ENCODE measurements at regions not wholly inside any gene's neighbourhood (a gene's known extent, or its start where the extent isn't known, plus 50 kb on each side); places are given as distances from the start of the nearest gene placed in this dataset.

- intact Hi-C loops (cut with micrococcal nuclease): no loop called here
- Mint-ChIP-seq H3K4me3 (ENCODE audit: unreplicated experiment) (no peak overlapping the region), H3K27ac (ENCODE audit: low read depth, unreplicated experiment) (no peak overlapping the region), H3K4me1 (ENCODE audit: insufficient read depth, unreplicated experiment) (no peaks in the 10 kb centered on the region), H3K27me3 (ENCODE audit: insufficient read depth, unreplicated experiment) (peaks cover 12% of the 10 kb centered on the region), H3K36me3 (ENCODE audit: insufficient read depth, unreplicated experiment) (no peaks in the 10 kb centered on the region), H3K9me3 (ENCODE audit: unreplicated experiment) (no peaks in the 10 kb centered on the region)
- ChIA-PET POLR2A (no interaction called here), CTCF (interaction anchor here (1.0 kb wide), 1 partner anchor 109 kb away, joined by 4 read pairs; no protein-coding TSS in a partner anchor)
- no TSS peak for BruUV-seq (replicated peaks)
- DNase-seq (ENCODE audit: unreplicated experiment): no peak
- no peak for TF ChIP-seq CTCF (IDR thresholded peaks at IDR 0.05; ENCODE audit: unreplicated experiment)
Measured at GRCh38 chr11:22430639-22431038, 92.5 kb downstream of the SLC17A6 start.

- ChIA-PET POLR2A (no interaction called here), CTCF (interaction anchor here (1.0 kb wide), 1 partner anchor 110 kb away, joined by 4 read pairs; no protein-coding TSS in a partner anchor)
- Mint-ChIP-seq H3K4me1 (ENCODE audit: insufficient read depth, unreplicated experiment) (no peaks in the 10 kb centered on the region), H3K9me3 (ENCODE audit: unreplicated experiment) (no peaks in the 10 kb centered on the region), H3K27ac (ENCODE audit: low read depth, unreplicated experiment) (no peak overlapping the region), H3K27me3 (ENCODE audit: insufficient read depth, unreplicated experiment) (peaks cover 17% of the 10 kb centered on the region), H3K4me3 (ENCODE audit: unreplicated experiment) (no peak overlapping the region), H3K36me3 (ENCODE audit: insufficient read depth, unreplicated experiment) (no peaks in the 10 kb centered on the region)
- TF ChIP-seq CTCF (IDR thresholded peaks at IDR 0.05; ENCODE audit: unreplicated experiment): no peak
- DNase-seq (ENCODE audit: unreplicated experiment): no peak
- intact Hi-C loops (cut with micrococcal nuclease): no loop called here
- no TSS peak for BruUV-seq (replicated peaks)
Measured at GRCh38 chr11:22430141-22430541, 92.0 kb downstream of the SLC17A6 start.

All from MCF 10A (cell line).